Muscle layer of colon (tissue), 2 donors: ENCODE measurements at regions not wholly inside any gene's neighbourhood (a gene's known extent, or its start where the extent isn't known, plus 50 kb on each side); places are given as distances from the start of the nearest gene placed in this dataset.

ENCODE experiments used
- H3K27ac ChIP-seq: one replicate; pipeline ENCODE4 v1.7.0; 2013; ENCODE audit warnings: low read depth, mild to moderate bottlenecking, low read length, moderate library complexity
- H3K27me3 ChIP-seq, 2 donors: one replicate each; pipeline ENCODE4 v1.7.0; 2013; ENCODE audit warnings: low read length in 2 of 2, mild to moderate bottlenecking in 2 of 2; ENCODE audit not compliant: insufficient read depth in 2 of 2, control insufficient read depth in 1 of 2
- H3K36me3 ChIP-seq: one replicate; pipeline ENCODE4 v1.7.0; 2013; ENCODE audit warnings: mild to moderate bottlenecking, low read length; ENCODE audit not compliant: insufficient read depth
- H3K4me1 ChIP-seq: one replicate; pipeline ENCODE4 v1.7.0; 2013; ENCODE audit warnings: mild to moderate bottlenecking, low read length; ENCODE audit not compliant: insufficient read depth
- H3K4me3 ChIP-seq, 2 donors: one replicate each; pipeline ENCODE4 v1.7.0; 2013; ENCODE audit warnings: low read length in 2 of 2, low read depth in 1 of 2, mild to moderate bottlenecking in 1 of 2, moderate library complexity in 1 of 2
- H3K9ac ChIP-seq: one replicate; pipeline ENCODE4 v1.7.0; 2013; ENCODE audit warnings: low read length
- H3K9me3 ChIP-seq: one replicate; pipeline ENCODE4 v1.7.0; 2013; ENCODE audit warnings: mild to moderate bottlenecking, low read length
- donor health status: abdominal sarcoma.
- donor health status: Adenocarcinoma of cecum.

DNA sequence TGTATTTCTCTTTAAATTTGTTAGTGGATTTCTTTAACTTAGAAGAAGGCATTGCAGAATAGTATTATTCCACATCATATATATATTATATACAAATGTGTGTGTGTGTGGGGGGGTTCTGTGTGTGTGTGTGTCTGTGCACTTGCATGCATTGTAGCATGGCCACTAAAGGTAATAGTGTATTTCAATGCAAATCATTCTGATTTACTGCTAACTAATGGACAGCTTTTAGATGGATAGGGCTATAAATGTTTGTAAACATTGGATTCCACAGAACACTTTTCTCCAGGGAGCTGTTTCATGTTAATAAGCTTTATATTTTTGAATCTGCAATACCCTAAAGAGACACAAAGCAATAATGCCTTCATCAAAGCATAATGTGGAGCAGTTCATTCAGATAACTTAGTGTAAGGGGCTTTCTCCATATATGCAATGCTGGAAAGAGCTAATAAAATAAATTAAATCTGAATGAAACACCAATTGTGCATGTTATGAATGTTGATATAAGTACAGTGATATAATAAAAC lies 496.7 kb upstream of the CDH9 start:
- Histone ChIP-seq H3K27me3 (no peaks in the 10 kb centered on the region), H3K36me3 (no peaks in the 10 kb centered on the region), H3K9ac (no peak overlapping the region), H3K4me3 (no peak overlapping the region), H3K9me3 (no peaks in the 10 kb centered on the region), H3K27ac (no peak overlapping the region), H3K4me1 (no peaks in the 10 kb centered on the region)

DNA sequence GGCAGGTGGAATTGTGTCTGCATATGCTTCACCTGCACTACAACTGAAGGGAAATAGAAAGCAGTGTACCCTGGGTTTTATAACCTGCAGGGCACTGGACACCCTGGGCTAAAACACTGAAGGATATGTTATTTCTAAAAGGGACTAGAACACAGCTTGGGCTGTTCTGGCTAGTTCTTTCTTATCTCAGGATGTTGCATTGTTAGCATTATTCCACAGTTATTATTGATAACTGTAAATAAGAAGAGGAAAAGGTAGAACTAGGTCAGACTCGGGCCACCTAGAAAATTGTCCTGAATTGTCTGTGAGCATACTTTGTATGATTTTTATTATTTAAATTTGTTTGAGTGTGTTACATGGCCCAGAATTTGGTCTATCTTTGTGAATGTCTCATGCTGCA lies 493.9 kb upstream of the CDH9 start:
- no peak overlapping the region for H3K4me3 ChIP-seq
- no peaks in the 10 kb centered on the region for H3K27me3 ChIP-seq
- no peak overlapping the region for H3K9ac ChIP-seq
- H3K4me1 ChIP-seq, result no peaks in the 10 kb centered on the region
- no peaks in the 10 kb centered on the region for H3K36me3 ChIP-seq
- no peak overlapping the region for H3K27ac ChIP-seq
- no peaks in the 10 kb centered on the region for H3K9me3 ChIP-seq

DNA sequence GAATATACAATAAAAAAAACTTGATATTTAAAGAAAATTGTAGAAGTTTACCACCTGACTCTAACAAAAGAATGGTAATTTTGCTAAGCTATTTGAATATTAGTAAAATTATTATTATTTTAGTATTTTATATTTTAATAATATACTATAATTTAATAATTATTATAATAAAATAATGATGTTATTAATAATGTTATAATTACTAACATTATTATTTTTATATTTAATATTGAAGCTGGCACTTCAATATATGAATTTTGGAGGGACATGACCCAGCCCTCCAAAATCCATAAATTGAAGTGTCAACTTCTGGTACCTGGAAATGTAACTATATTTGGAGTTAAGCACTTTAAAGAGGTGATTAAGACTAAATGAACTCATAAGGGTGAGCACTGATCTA lies 486.1 kb upstream of the CDH9 start:
- H3K27ac ChIP-seq, result no peak overlapping the region
- no peaks in the 10 kb centered on the region for H3K9me3 ChIP-seq
- no peaks in the 10 kb centered on the region for H3K4me1 ChIP-seq
- H3K36me3 ChIP-seq, result no peaks in the 10 kb centered on the region
- no peaks in the 10 kb centered on the region for H3K27me3 ChIP-seq
- H3K9ac ChIP-seq, result no peak overlapping the region
- no peak overlapping the region for H3K4me3 ChIP-seq

DNA sequence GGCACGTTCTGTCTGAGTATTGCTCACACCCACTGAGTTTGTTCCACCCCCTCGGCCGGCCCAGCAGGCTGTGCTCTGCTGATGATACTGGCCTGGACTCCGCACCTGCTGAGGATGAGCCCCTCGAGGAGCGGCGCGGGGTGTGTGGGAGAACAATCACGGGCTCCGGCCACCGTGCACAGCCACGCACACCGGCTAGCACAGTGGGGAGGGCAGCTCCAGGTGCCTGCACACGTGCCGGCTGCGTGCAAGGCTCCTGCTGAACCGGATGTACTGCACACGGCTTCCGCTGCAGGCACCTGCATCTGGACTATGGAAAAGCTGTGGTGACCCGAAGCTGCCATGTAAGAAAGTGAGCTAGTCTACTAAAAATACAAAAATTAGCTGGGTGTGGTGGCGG lies 485.2 kb upstream of the CDH9 start:
- no peaks in the 10 kb centered on the region for H3K27me3 ChIP-seq
- H3K4me3 ChIP-seq, result no peak overlapping the region
- H3K4me1 ChIP-seq, result no peaks in the 10 kb centered on the region
- H3K27ac ChIP-seq, result no peak overlapping the region
- H3K36me3 ChIP-seq, result no peaks in the 10 kb centered on the region
- H3K9me3 ChIP-seq, result no peaks in the 10 kb centered on the region
- H3K9ac ChIP-seq, result no peak overlapping the region

DNA sequence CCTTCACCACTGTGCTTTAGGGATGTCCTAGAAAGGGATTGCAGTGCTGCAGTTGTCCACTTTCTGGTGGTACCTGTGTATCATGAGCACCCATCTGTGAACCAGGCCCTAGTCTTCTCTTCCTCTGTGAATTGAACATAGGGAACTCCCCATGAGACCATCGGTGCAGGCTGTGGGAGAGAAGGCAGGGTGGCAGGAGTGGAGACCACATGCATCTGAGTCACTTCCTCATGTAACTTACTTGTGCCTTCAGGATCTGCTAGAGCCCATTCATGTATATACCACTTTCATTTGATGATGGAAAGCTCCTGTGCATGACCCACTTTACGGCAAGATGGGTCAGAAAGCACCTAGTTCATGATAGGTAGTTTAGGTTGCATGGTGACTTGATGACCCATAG lies 478.1 kb upstream of the CDH9 start:
- H3K4me1 ChIP-seq, result no peaks in the 10 kb centered on the region
- no peak overlapping the region for H3K27ac ChIP-seq

DNA sequence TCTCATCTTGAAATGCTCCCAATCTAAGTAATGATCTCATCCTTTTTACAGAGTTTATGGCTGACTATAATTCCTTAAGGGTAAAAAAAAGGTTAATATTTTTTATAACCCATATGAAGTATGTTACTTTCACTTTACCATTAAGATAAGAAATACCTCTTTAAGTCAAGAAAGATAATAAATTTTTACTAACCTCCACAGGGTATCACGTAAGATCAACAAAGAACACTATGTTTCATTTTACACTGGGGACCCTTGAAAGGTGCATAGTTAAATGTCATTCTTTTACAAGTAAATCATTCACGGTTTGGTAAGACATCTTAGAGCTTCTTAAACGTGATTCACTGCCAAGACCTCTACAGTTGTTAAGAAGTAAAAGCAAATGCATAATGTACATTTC lies 472.7 kb upstream of the CDH9 start:
- no peaks in the 10 kb centered on the region for H3K4me1 ChIP-seq
- H3K9ac ChIP-seq, result no peak overlapping the region
- no peaks in the 10 kb centered on the region for H3K36me3 ChIP-seq
- no peaks in the 10 kb centered on the region for H3K9me3 ChIP-seq
- no peak overlapping the region for H3K4me3 ChIP-seq
- no peaks in the 10 kb centered on the region for H3K27me3 ChIP-seq
- H3K27ac ChIP-seq, result no peak overlapping the region

More for the DNA sequence above, 478.1 kb upstream of the CDH9 start:
- Histone ChIP-seq H3K9me3 (no peaks in the 10 kb centered on the region), H3K4me3 (no peak overlapping the region), H3K36me3 (no peaks in the 10 kb centered on the region), H3K27me3 (no peaks in the 10 kb centered on the region), H3K9ac (no peak overlapping the region)

DNA sequence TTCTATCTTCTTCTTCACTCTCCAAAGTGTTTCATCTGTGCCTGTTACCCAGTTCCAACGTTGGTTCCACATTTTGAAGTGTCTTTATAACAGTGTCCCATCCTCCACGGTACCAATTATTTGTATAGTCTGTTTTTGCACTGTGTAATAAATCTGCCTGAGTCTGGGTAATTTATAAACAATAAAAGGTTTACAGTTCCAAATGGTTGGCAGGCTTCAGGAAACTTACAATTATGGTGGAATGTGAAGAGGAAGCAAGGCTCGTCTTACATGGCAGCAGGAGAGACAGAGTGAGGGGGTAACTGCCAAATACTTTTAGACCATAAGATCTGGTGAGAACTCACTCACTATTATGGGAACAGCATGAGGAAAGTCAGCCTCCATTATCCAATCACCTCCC lies 465.4 kb upstream of the CDH9 start:
- no peaks in the 10 kb centered on the region for H3K36me3 ChIP-seq
- no peaks in the 10 kb centered on the region for H3K4me1 ChIP-seq
- H3K9ac ChIP-seq, result no peak overlapping the region
- H3K27me3 ChIP-seq, result no peaks in the 10 kb centered on the region
- H3K27ac ChIP-seq, result no peak overlapping the region
- H3K4me3 ChIP-seq, result no peak overlapping the region
- no peaks in the 10 kb centered on the region for H3K9me3 ChIP-seq

DNA sequence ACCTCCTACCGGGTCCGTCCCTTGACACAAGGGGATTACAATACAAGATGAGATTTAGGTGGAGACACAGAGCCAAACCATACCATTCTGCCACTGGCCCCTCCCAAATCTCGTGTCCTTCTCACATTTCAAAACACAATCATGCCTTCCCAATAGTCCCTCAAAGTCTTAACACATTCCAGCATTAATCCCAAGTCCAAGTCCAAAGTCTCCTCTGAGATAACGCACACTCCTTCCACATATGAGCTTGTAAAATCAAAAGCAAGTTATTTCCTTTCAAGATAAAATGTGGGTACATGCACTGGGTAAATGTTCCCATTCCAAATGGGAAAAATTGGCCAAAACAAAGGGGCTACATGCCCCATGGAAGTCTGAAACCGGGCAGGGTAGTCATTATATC lies 463.9 kb upstream of the CDH9 start:
- Histone ChIP-seq H3K27ac (no peak overlapping the region), H3K36me3 (no peaks in the 10 kb centered on the region), H3K27me3 (no peaks in the 10 kb centered on the region), H3K9ac (no peak overlapping the region), H3K4me1 (no peaks in the 10 kb centered on the region), H3K4me3 (no peak overlapping the region), H3K9me3 (no peaks in the 10 kb centered on the region)

DNA sequence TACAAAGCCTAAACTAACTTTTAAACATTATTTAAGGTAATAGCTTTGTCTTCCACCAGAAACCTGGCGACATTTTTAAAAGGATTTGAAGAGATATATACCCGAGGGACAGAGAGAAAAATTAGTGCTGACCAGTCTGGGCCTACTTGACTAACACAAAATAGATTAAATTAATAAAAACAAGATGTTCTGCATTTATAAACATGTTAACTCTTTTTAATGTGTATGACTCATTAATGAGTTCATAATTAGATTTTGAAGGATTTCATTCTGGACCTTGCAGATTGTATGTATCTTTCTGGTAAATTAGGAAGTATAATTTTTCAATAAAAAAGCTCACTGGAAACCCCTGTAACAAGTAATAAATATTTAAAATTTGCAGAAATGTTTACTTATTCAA lies 459.1 kb upstream of the CDH9 start:
- Histone ChIP-seq H3K4me3 (no peak overlapping the region), H3K4me1 (no peaks in the 10 kb centered on the region), H3K27ac (no peak overlapping the region), H3K9me3 (no peaks in the 10 kb centered on the region), H3K27me3 (no peaks in the 10 kb centered on the region), H3K36me3 (no peaks in the 10 kb centered on the region), H3K9ac (no peak overlapping the region)

DNA sequence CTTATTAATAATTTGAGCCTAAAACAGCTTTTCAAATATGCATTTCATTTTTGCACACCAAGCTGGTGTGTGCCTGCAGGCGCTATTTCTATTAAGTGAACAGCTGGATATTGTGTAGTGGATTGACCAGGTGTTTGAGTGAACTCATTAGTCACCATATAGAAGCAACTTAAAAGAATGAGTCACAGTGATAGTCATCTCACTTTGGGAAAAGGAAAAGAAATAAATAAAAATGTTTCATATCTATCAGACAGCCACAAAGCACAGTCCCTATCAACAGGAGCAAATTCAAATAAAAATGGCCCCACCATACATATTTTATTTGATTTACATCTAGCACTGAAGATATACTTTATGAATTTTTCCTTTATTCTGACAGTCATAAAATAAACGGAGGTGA lies 456.5 kb upstream of the CDH9 start:
- H3K9ac ChIP-seq, result no peak overlapping the region
- no peaks in the 10 kb centered on the region for H3K9me3 ChIP-seq
- no peaks in the 10 kb centered on the region for H3K36me3 ChIP-seq
- H3K4me1 ChIP-seq, result no peaks in the 10 kb centered on the region
- no peaks in the 10 kb centered on the region for H3K27me3 ChIP-seq
- H3K27ac ChIP-seq, result no peak overlapping the region
- H3K4me3 ChIP-seq, result no peak overlapping the region

DNA sequence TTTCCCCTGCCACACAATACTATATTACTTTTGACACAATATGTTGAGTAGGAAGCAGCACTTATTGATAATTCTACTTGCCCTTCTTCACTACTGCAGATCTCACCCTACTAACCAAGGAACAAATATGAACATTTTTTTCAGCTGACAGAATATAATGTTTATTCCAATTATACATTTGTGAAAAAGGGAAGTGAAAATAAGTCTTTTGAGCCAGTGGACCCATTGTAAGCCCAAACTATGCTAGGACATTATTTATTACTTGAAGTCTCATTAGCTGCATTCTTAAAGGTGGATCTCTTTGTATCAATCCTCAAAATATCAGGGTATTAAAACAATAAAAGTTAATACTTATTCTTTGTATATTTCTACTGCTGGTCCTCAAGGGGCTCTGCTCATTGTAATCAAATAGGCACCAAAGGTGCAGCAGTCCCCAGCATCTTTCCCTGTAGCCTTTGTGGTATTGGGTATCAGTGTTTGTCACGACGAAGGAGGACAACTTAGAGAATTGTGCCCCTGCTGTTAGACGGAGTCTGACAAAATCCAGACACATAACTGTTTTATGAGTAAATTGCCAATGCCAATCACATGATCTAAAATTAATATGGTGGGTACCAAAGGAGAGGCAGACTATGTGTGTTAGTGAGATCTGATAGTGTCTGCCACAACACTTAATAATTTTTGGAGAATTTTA lies 453.5 kb upstream of the CDH9 start:
- Histone ChIP-seq H3K36me3 (no peaks in the 10 kb centered on the region), H3K9me3 (no peaks in the 10 kb centered on the region), H3K4me3 (no peak overlapping the region), H3K9ac (no peak overlapping the region), H3K4me1 (no peaks in the 10 kb centered on the region), H3K27me3 (no peaks in the 10 kb centered on the region), H3K27ac (no peak overlapping the region)

DNA sequence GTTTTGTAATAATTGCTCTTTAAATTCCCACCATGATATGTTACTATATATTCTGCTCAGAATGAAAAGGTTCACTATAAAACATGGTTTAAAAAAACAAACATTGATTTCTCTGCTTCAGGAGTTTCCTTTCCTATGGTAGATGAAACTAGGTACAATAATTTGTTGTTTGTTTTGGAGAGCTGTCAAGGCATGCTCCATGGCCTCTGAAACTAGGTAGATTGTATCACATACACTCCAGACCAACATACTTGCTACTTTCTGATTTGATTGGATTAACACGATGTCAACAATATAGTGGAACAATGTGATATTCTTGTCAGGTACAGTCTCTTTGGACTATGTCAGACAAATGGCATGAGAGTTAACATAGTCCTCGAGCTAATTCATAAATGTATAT lies 452.7 kb upstream of the CDH9 start:
- no peak overlapping the region for H3K27ac ChIP-seq
- H3K9me3 ChIP-seq, result no peaks in the 10 kb centered on the region
- no peaks in the 10 kb centered on the region for H3K36me3 ChIP-seq
- no peaks in the 10 kb centered on the region for H3K27me3 ChIP-seq
- no peak overlapping the region for H3K9ac ChIP-seq
- H3K4me1 ChIP-seq, result no peaks in the 10 kb centered on the region
- H3K4me3 ChIP-seq, result no peak overlapping the region
